SK-N-SH treated with all-trans-retinoic acid at 6 μM for 48 hours (cell line): ENCODE measurements at regions not wholly inside any gene's neighbourhood (a gene's known extent, or its start where the extent isn't known, plus 50 kb on each side); places are given as distances from the start of the nearest gene placed in this dataset.

Experiments used
- ATAC-seq: fragments of 200-7000 bp; cut with Tn5 transposase; 3 replicates; pipeline ENCODE4 v1.9.1; 2020; ENCODE audit warnings: mild to moderate bottlenecking, moderate library complexity
- ARNTL ChIP-seq: fragments of 450-650 bp; formaldehyde crosslinking; IDR thresholded peaks from 2 replicates; pipeline ENCODE4 v1.5.0; 2020; ENCODE audit warnings: low read depth, mild to moderate bottlenecking, moderate library complexity, borderline replicate concordance
- CREB5 ChIP-seq: fragments of 250-450 bp; sonication (Bioruptor Pico); IDR thresholded peaks from 2 replicates; pipeline ENCODE4 v1.5.1; 2020; ENCODE audit warnings: low read depth, mild to moderate bottlenecking, moderate library complexity
- ESRRG ChIP-seq: fragments of 250-450 bp; sonication (Bioruptor Pico); IDR thresholded peaks from 2 replicates; pipeline ENCODE4 v1.6.1; 2021; ENCODE audit warnings: mild to moderate bottlenecking
- ISL1 ChIP-seq: fragments of 250-450 bp; sonication (Bioruptor Pico); IDR thresholded peaks from 2 replicates; pipeline ENCODE4 v2.1.2; 2022; ENCODE audit warnings: mild to moderate bottlenecking, moderate library complexity
- OSR1 ChIP-seq: fragments of 250-450 bp; sonication (Bioruptor Pico); IDR thresholded peaks from 2 replicates; pipeline ENCODE4 v1.8.0; 2022; ENCODE audit warnings: moderate library complexity, mild to moderate bottlenecking, inconsistent platforms
- POU6F1 ChIP-seq: fragments of 250-450 bp; sonication (Bioruptor Pico); IDR thresholded peaks from 2 replicates; pipeline ENCODE4 v1.8.0; 2021; ENCODE audit warnings: low read depth, mild to moderate bottlenecking, moderate library complexity, borderline replicate concordance
- PPARA ChIP-seq: fragments of 250-450 bp; sonication (Bioruptor Pico); IDR thresholded peaks from 2 replicates; pipeline ENCODE4 v1.5.0; 2020; ENCODE audit warnings: mild to moderate bottlenecking, borderline replicate concordance
- SNAI2 ChIP-seq: fragments of 250-450 bp; sonication (Bioruptor Pico); IDR thresholded peaks from 2 replicates; pipeline ENCODE4 v1.5.0; 2020; ENCODE audit warnings: mild to moderate bottlenecking, moderate library complexity
- TCF4 ChIP-seq: fragments of 250-450 bp; sonication (Bioruptor Pico); IDR thresholded peaks from 2 replicates; pipeline ENCODE4 v1.8.0; 2021; ENCODE audit warnings: mild to moderate bottlenecking, moderate library complexity, borderline replicate concordance
- TOX ChIP-seq: fragments of 250-450 bp; sonication (Bioruptor Pico); IDR thresholded peaks from 2 replicates; pipeline ENCODE4 v1.8.0; 2021; ENCODE audit warnings: mild to moderate bottlenecking, moderate library complexity, borderline replicate concordance
- TSHZ2 ChIP-seq: fragments of 250-450 bp; sonication (Bioruptor Pico); IDR thresholded peaks from 2 replicates; pipeline ENCODE4 v1.5.0; 2020; ENCODE audit warnings: mild to moderate bottlenecking, moderate library complexity
- ZC3H10 ChIP-seq: fragments of 250-450 bp; sonication (Bioruptor Pico); IDR thresholded peaks from 2 replicates; pipeline ENCODE4 v1.5.1; 2021; ENCODE audit warnings: mild to moderate bottlenecking, moderate library complexity
- ZFP3 ChIP-seq: fragments of 250-450 bp; sonication (Bioruptor Pico); IDR thresholded peaks from 2 replicates; pipeline ENCODE4 v1.5.0; 2020; ENCODE audit warnings: mild to moderate bottlenecking, moderate library complexity
- ZFP30 ChIP-seq: fragments of 450-650 bp; formaldehyde crosslinking; IDR thresholded peaks from 2 replicates; pipeline ENCODE4 v1.5.0; 2022; ENCODE audit warnings: mild to moderate bottlenecking, moderate library complexity
- ZNF565 ChIP-seq: fragments of 450-650 bp; formaldehyde crosslinking; conservative IDR thresholded peaks from 2 replicates; pipeline ENCODE4 v1.5.0; 2020; ENCODE audit warnings: low read depth, mild to moderate bottlenecking, moderate library complexity
- ZNF70 ChIP-seq: fragments of 450-650 bp; formaldehyde crosslinking; IDR thresholded peaks from 2 replicates; pipeline ENCODE4 v1.5.0; 2020; ENCODE audit warnings: mild to moderate bottlenecking, moderate library complexity
- ZNF8 ChIP-seq: fragments of 450-650 bp; formaldehyde crosslinking; IDR thresholded peaks from 2 replicates; pipeline ENCODE4 v1.5.0; 2020; ENCODE audit warnings: mild to moderate bottlenecking, moderate library complexity

- TF ChIP-seq ZNF565 (CRISPR knock-in tag) (no peak), ESRRG (CRISPR knock-in tag) (no peak), TCF4 (CRISPR knock-in tag) (no peak)
These were observed 1280.1 kb downstream of the TYW1 start (continued) for GRCh38 chr7:68276725-68277124.

- TF ChIP-seq POU6F1 (CRISPR knock-in tag), result no peak
- no peak for TF ChIP-seq CREB5 (CRISPR knock-in tag)
- no peak for TF ChIP-seq TOX (CRISPR knock-in tag)
- TF ChIP-seq ZC3H10, result no peak
- TF ChIP-seq PPARA (CRISPR knock-in tag), result no peak
- no peak for TF ChIP-seq ISL1 (CRISPR knock-in tag)
- no peak for TF ChIP-seq ESRRG (CRISPR knock-in tag)
- no peak for TF ChIP-seq OSR1 (CRISPR knock-in tag)
- no peak for TF ChIP-seq ZNF70
- ATAC-seq, result no peak
These were observed 1283.3 kb downstream of the TYW1 start for GRCh38 chr7:68279827-68280400.

- TF ChIP-seq CREB5 (CRISPR knock-in tag) (no peak), ZFP30 (CRISPR knock-in tag) (no peak), TOX (CRISPR knock-in tag) (no peak)
- ATAC-seq, result no peak
These were observed 1284.3 kb downstream of the TYW1 start for GRCh38 chr7:68280931-68281330.

GRCh38 chr7:68288144-68288593 is 1291.5 kb downstream of the TYW1 start:
- ATAC-seq, result no peak; the same call in 2 of the 3 replicates
- TF ChIP-seq ZC3H10, result no peak
- TF ChIP-seq ZNF70, result peak; percentile 41; the same call in 1 of the 2 replicates
- no peak for TF ChIP-seq ZFP30 (CRISPR knock-in tag)
- peak; percentile 35; the same call in 1 of the 2 replicates for TF ChIP-seq ZNF8 (CRISPR knock-in tag)
- no peak for TF ChIP-seq ARNTL (CRISPR knock-in tag)
- TF ChIP-seq TSHZ2 (CRISPR knock-in tag), result peak; percentile 96
- no peak for TF ChIP-seq ZFP3 (CRISPR knock-in tag)
- peak; percentile 47; the same call in 1 of the 2 replicates for TF ChIP-seq PPARA (CRISPR knock-in tag)
- peak; percentile 99 for TF ChIP-seq TCF4 (CRISPR knock-in tag)

GRCh38 chr7:68291710-68292109 is 1295.1 kb downstream of the TYW1 start:
- no peak for ATAC-seq

More at GRCh38 chr7:68291710-68292109, 1295.1 kb downstream of the TYW1 start:
- no peak for TF ChIP-seq SNAI2
- TF ChIP-seq TSHZ2 (CRISPR knock-in tag), result no peak
- TF ChIP-seq PPARA (CRISPR knock-in tag), result no peak
- peak; percentile 85 for TF ChIP-seq ZNF8 (CRISPR knock-in tag)
- TF ChIP-seq ZFP30 (CRISPR knock-in tag), result no peak
- no peak for TF ChIP-seq CREB5 (CRISPR knock-in tag)
- TF ChIP-seq, all 23 proteins: peak for 1
